ENCODE measurements at regions not wholly inside any gene's neighbourhood (a gene's known extent, or its start where the extent isn't known, plus 50 kb on each side); places are given as distances from the start of the nearest gene placed in this dataset.
A peak's percentile ranks its signal among the peaks of the same experiment; 100 is the strongest.

GRCh38 chr13:50106559-50106958 is 91.3 kb downstream of the KCNRG start:
- DNase-seq: no peak

- DNase-seq: no peak
These were observed 92.0 kb downstream of the KCNRG start for GRCh38 chr13:50107205-50107604.

GRCh38 chr13:50114961-50115360 is 99.7 kb downstream of the KCNRG start:
- DNase-seq: no peak

- no peak for DNase-seq
These were observed 100.5 kb downstream of the KCNRG start for GRCh38 chr13:50115695-50116094.

GRCh38 chr13:50116430-50116973 is 101.3 kb downstream of the KCNRG start:
- DNase-seq: no peak

GRCh38 chr13:50119591-50119990 is 104.3 kb downstream of the KCNRG start:
- peak; percentile 41 for DNase-seq

- DNase-seq: no peak
These were observed 107.2 kb downstream of the KCNRG start for GRCh38 chr13:50122455-50122854.

GRCh38 chr13:50123002-50123401 is 107.8 kb downstream of the KCNRG start:
- no peak for DNase-seq

GRCh38 chr13:50123515-50123861 is 108.2 kb downstream of the KCNRG start:
- DNase-seq: no peak

- DNase-seq: peak; percentile 82
These were observed 108.8 kb downstream of the KCNRG start for GRCh38 chr13:50123862-50124535.

- DNase-seq: no peak
These were observed 109.5 kb downstream of the KCNRG start for GRCh38 chr13:50124536-50125303.

GRCh38 chr13:50125304-50125553 is 110.0 kb downstream of the KCNRG start:
- DNase-seq: no peak

- DNase-seq: peak; percentile 81
These were observed 110.5 kb downstream of the KCNRG start for GRCh38 chr13:50125554-50126262.

GRCh38 chr13:50126263-50126992 is 111.2 kb downstream of the KCNRG start:
- DNase-seq: no peak

- no peak for DNase-seq
These were observed 111.9 kb downstream of the KCNRG start for GRCh38 chr13:50126993-50127725.

GRCh38 chr13:50127726-50128291 is 112.6 kb downstream of the KCNRG start:
- no peak for DNase-seq

GRCh38 chr13:50128428-50128931 is 113.2 kb downstream of the KCNRG start:
- DNase-seq: no peak

- DNase-seq: no peak
These were observed 113.9 kb downstream of the KCNRG start for GRCh38 chr13:50129081-50129705.

- no peak for DNase-seq
These were observed 114.5 kb downstream of the KCNRG start for GRCh38 chr13:50129706-50130122.

GRCh38 chr13:50130123-50130946 is 115.1 kb downstream of the KCNRG start:
- no peak for DNase-seq
